Esophagus squamous epithelium (tissue), 5 donors: ENCODE measurements at regions not wholly inside any gene's neighbourhood (a gene's known extent, or its start where the extent isn't known, plus 50 kb on each side); places are given as distances from the start of the nearest gene placed in this dataset.

Experiments
- DNase-seq: peaks from one replicate; lab custom pipeline; 2025; lab: John Stamatoyannopoulos, UW
- H3K27ac ChIP-seq, 4 donors: fragments of 200-600 bp; sonication (generic); one replicate each; pipeline ENCODE4 v1.5.1; 2016 to 2019; ENCODE audit warnings: mild to moderate bottlenecking in 1 of 4
- H3K27me3 ChIP-seq, 4 donors: fragments of 200-600 bp; sonication (generic); 1 replicate in 3 of 4; 2 replicates in 1 of 4; pipeline versions ENCODE4 v1.5.1 to v1.6.0; 2017 to 2021; ENCODE audit warnings: antibody characterized with exemption in 1 of 4
- H3K36me3 ChIP-seq, 3 donors: fragments of 200-600 bp; sonication (generic); one replicate each; pipeline ENCODE4 v1.5.1; 2016 to 2019
- H3K4me1 ChIP-seq, 3 donors: fragments of 200-600 bp; sonication (generic); one replicate each; pipeline ENCODE4 v1.5.1; 2017 to 2019
- H3K4me3 ChIP-seq, 4 donors: fragments of 200-600 bp; sonication (generic); 1 replicate in 3 of 4; 2 replicates in 1 of 4; pipeline ENCODE4 v1.5.1; 2016 to 2019; ENCODE audit warnings: mild to moderate bottlenecking in 2 of 4, moderate library complexity in 1 of 4
- H3K9me3 ChIP-seq, 3 donors: fragments of 200-600 bp; sonication (generic); one replicate each; pipeline ENCODE4 v1.5.1; 2016 to 2019
- POLR2A ChIP-seq, 4 donors: fragments of 450-650 bp; IDR thresholded peaks; one replicate each; pipeline ENCODE4 v1.6.1; 2017; ENCODE audit warnings: antibody characterized with exemption in 4 of 4, mild to moderate bottlenecking in 4 of 4, moderate library complexity in 3 of 4
- WGBS, 2 donors: methylation state at CpG; one replicate each; pipeline ENCODE4 v1.1.5; 2018; 5-methylcytosine and 5-hydroxymethylcytosine counted together
- intact Hi-C: fragments of 100-400 bp; cut with DNase I; formaldehyde crosslinking; loops from one replicate; pipeline ENCODE4 v1.15.0; 2022
- TF ChIP-seq, protein P1 (sequence below), 6 experiments: fragments of 450-650 bp in 4 of 6; fragments of 200-600 bp in 2 of 6; sonication (generic) in 2 of 6; IDR thresholded peaks; one replicate each; pipeline ENCODE4 v1.5.1; 2016 to 2019; ENCODE audit warnings: antibody characterized with exemption in 6 of 6, mild to moderate bottlenecking in 4 of 6, moderate library complexity in 4 of 6
- donor health status: DM: yes; HTN: yes; CAD: no.

- no peaks in the 10 kb centered on the region for H3K9me3 ChIP-seq
- no peaks in the 10 kb centered on the region for H3K36me3 ChIP-seq
- peaks cover 0 to 7% (median 0%) of the 10 kb centered on the region in 3 donors for H3K4me1 ChIP-seq
- TF ChIP-seq POLR2A (IDR thresholded peaks at IDR 0.05): no peak
- TF ChIP-seq, protein P1, sequence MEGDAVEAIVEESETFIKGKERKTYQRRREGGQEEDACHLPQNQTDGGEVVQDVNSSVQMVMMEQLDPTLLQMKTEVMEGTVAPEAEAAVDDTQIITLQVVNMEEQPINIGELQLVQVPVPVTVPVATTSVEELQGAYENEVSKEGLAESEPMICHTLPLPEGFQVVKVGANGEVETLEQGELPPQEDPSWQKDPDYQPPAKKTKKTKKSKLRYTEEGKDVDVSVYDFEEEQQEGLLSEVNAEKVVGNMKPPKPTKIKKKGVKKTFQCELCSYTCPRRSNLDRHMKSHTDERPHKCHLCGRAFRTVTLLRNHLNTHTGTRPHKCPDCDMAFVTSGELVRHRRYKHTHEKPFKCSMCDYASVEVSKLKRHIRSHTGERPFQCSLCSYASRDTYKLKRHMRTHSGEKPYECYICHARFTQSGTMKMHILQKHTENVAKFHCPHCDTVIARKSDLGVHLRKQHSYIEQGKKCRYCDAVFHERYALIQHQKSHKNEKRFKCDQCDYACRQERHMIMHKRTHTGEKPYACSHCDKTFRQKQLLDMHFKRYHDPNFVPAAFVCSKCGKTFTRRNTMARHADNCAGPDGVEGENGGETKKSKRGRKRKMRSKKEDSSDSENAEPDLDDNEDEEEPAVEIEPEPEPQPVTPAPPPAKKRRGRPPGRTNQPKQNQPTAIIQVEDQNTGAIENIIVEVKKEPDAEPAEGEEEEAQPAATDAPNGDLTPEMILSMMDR (IDR thresholded peaks at IDR 0.05): no peak
- H3K27me3 ChIP-seq: no peaks in the 10 kb centered on the region
- H3K4me3 ChIP-seq: no peak overlapping the region
- no peak overlapping the region for H3K27ac ChIP-seq
- intact Hi-C loops: no loop called here
- WGBS, 2 donors: 62 to 80% methylated on average over 1 to 6 of the region's 10 CpGs
- no peak for DNase-seq
Measured at GRCh38 chrX:69104756-69105434, 60.4 kb downstream of the PJA1 start.

GRCh38 chrX:69103539-69103938 is 61.7 kb downstream of the PJA1 start:
- Histone ChIP-seq H3K9me3 (no peaks in the 10 kb centered on the region), H3K4me3 (no peak overlapping the region), H3K27me3 (no peaks in the 10 kb centered on the region), H3K36me3 (no peaks in the 10 kb centered on the region), H3K27ac (no peak overlapping the region), H3K4me1 (no peaks in the 10 kb centered on the region)
- intact Hi-C loops: no loop called here
- WGBS, 2 donors: 68 to 98% methylated on average over 5 of the region's 5 CpGs
- TF ChIP-seq, protein P1 (IDR thresholded peaks at IDR 0.05): no peak
- TF ChIP-seq POLR2A (IDR thresholded peaks at IDR 0.05): no peak
- DNase-seq: no peak

- no peaks in the 10 kb centered on the region for H3K9me3 ChIP-seq
- no peaks in the 10 kb centered on the region for H3K27me3 ChIP-seq
- no peak overlapping the region for H3K27ac ChIP-seq
- no peaks in the 10 kb centered on the region for H3K36me3 ChIP-seq
- intact Hi-C loops: no loop called here
- no peak overlapping the region for H3K4me3 ChIP-seq
- no peaks in the 10 kb centered on the region for H3K4me1 ChIP-seq
- 70 to 78% methylated on average over 5 of the region's 5 CpGs for WGBS, 2 donors
- DNase-seq: no peak
- TF ChIP-seq POLR2A (IDR thresholded peaks at IDR 0.05): no peak
- TF ChIP-seq, protein P1 (IDR thresholded peaks at IDR 0.05): no peak
Measured at GRCh38 chrX:69102612-69103194, 62.5 kb downstream of the PJA1 start.

DNA sequence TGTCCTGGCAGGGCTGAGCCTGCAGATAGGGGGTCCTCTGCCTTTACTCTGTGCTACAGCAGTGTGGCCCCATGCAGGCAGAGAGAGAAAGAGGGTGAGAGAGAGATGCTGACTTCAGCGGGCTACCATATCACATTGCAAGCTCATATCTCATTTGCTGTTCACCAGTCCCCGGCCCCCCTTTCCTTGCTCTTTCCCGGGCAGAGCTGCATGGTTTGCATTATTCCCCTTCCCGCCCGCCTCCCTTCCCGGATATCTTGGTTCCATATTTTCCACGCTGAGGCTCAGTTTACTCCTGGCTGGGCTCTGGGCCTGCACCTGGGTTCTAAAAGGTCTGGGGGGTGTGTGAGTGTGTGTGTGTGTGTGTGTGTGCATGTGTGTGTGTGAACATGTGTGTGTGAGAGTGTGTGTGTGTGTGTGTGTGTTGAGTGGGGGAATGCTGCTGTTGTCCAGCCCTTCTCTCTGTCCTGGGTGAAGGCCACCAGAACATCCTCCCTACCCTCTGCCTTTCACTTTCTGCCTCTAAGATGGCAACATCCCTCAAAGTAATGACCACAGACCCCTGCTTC is 63.5 kb downstream of the PJA1 start:
- Histone ChIP-seq H3K27ac (no peak overlapping the region), H3K4me3 (no peak overlapping the region), H3K9me3 (no peaks in the 10 kb centered on the region), H3K4me1 (no peaks in the 10 kb centered on the region), H3K36me3 (no peaks in the 10 kb centered on the region), H3K27me3 (no peaks in the 10 kb centered on the region)
- TF ChIP-seq, protein P1 (IDR thresholded peaks at IDR 0.05): no peak
- TF ChIP-seq POLR2A (IDR thresholded peaks at IDR 0.05): no peak
- intact Hi-C loops: no loop called here
- 74 to 100% methylated on average over 4 to 7 of the region's 7 CpGs for WGBS, 2 donors
- DNase-seq: no peak

- H3K4me3 ChIP-seq: no peak overlapping the region
- intact Hi-C loops: no loop called here
- no peaks in the 10 kb centered on the region for H3K36me3 ChIP-seq
- no peaks in the 10 kb centered on the region for H3K4me1 ChIP-seq
- no peak for DNase-seq
- H3K27me3 ChIP-seq: no peaks in the 10 kb centered on the region
- H3K27ac ChIP-seq: no peak overlapping the region
- TF ChIP-seq, protein P1 (IDR thresholded peaks at IDR 0.05): no peak
- TF ChIP-seq POLR2A (IDR thresholded peaks at IDR 0.05): no peak
- H3K9me3 ChIP-seq: no peaks in the 10 kb centered on the region
- 75% methylated on average over 2 of the region's 4 CpGs; no CpG with 5 or more reads in 1 of the 2 donors for WGBS, 2 donors
Measured at GRCh38 chrX:69100478-69100877, 64.8 kb downstream of the PJA1 start.
